Kidney epithelial cell (primary cell): ENCODE measurements at regions not wholly inside any gene's neighbourhood (a gene's known extent, or its start where the extent isn't known, plus 50 kb on each side); places are given as distances from the start of the nearest gene placed in this dataset.
"Not testable (repeated sequence)": the region's sequence is repeated elsewhere in the genome, so short reads cannot be mapped to it uniquely, and the experiment has no call there.

ENCODE experiments used
- DNase-seq: peaks from one replicate; pipeline ENCODE4 v3.0.0-alpha.2; 2010; ENCODE audit warnings: low read depth
- H3K27me3 ChIP-seq: 2 replicates; pipeline ENCODE4 v1.6.0; 2011; ENCODE audit warnings: low read length; ENCODE audit not compliant: control insufficient read depth, insufficient read depth
- H3K36me3 ChIP-seq: 2 replicates; pipeline ENCODE4 v1.5.1; 2011; ENCODE audit warnings: low read length; ENCODE audit not compliant: control insufficient read depth, insufficient read depth
- H3K4me3 ChIP-seq: 2 replicates; pipeline ENCODE4 v1.5.1; 2011; ENCODE audit warnings: low read depth, mild to moderate bottlenecking, control low read depth, low read length
- TF ChIP-seq, protein P1 (sequence below): IDR thresholded peaks from 2 replicates; pipeline ENCODE4 v1.5.1; 2011; ENCODE audit warnings: mild to moderate bottlenecking, moderate library complexity, low read length, control low read depth, inconsistent platforms; ENCODE audit not compliant: insufficient read depth, poor library complexity, severe bottlenecking

- no peak for DNase-seq
- no peaks in the 10 kb centered on the region for H3K27me3 ChIP-seq
- no peaks in the 10 kb centered on the region for H3K36me3 ChIP-seq
- no peak overlapping the region for H3K4me3 ChIP-seq
- TF ChIP-seq, protein P1, sequence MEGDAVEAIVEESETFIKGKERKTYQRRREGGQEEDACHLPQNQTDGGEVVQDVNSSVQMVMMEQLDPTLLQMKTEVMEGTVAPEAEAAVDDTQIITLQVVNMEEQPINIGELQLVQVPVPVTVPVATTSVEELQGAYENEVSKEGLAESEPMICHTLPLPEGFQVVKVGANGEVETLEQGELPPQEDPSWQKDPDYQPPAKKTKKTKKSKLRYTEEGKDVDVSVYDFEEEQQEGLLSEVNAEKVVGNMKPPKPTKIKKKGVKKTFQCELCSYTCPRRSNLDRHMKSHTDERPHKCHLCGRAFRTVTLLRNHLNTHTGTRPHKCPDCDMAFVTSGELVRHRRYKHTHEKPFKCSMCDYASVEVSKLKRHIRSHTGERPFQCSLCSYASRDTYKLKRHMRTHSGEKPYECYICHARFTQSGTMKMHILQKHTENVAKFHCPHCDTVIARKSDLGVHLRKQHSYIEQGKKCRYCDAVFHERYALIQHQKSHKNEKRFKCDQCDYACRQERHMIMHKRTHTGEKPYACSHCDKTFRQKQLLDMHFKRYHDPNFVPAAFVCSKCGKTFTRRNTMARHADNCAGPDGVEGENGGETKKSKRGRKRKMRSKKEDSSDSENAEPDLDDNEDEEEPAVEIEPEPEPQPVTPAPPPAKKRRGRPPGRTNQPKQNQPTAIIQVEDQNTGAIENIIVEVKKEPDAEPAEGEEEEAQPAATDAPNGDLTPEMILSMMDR: no peak
These were observed 764.1 kb upstream of the NXPH2 start for GRCh38 chr2:139544186-139544851.

DNA sequence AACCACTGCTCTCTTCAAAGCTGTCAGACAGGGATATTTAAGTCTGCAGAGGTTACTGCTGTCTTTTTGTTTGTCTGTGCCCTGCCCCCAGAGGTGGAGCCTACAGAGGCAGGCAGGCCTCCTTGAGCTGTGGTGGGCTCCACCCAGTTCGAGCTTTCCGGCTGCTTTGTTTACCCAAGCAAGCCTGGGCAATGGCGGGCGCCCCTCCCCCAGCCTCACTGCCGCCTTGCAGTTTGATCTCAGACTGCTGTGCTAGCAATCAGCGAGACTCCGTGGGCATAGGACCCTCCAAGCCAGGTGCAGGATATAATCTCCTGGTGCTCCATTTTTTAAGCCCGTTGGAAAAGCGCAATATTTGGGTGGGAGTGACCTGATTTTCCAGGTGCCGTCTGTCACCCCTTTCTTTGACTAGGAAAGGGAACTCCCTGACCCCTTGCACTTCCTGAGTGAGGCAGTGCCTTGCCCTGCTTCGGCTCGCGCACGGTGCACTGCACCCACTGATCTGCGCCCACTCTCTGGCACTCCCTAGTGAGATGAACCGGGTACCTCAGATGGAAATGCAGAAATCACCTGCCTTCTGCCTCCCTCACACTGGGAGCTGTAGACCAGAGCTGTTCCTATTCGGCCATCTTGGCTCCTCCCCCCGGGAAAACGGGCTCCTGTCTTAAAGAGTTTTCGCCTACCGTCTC lies 758.3 kb upstream of the NXPH2 start:
- H3K4me3 ChIP-seq, H3K36me3 ChIP-seq, H3K27me3 ChIP-seq, DNase-seq: not testable (repeated sequence)

GRCh38 chr2:139529080-139529479 lies 748.9 kb upstream of the NXPH2 start:
- TF ChIP-seq, protein P1: no peak
- H3K36me3 ChIP-seq: no peaks in the 10 kb centered on the region
- DNase-seq: peak; percentile 7
- no peak overlapping the region for H3K4me3 ChIP-seq
- no peaks in the 10 kb centered on the region for H3K27me3 ChIP-seq

GRCh38 chr2:139526781-139527180 lies 746.6 kb upstream of the NXPH2 start:
- Histone ChIP-seq H3K4me3 (no peak overlapping the region), H3K36me3 (no peaks in the 10 kb centered on the region), H3K27me3 (no peaks in the 10 kb centered on the region)
- TF ChIP-seq, protein P1: no peak
- no peak for DNase-seq

- H3K27me3 ChIP-seq: no peaks in the 10 kb centered on the region
These were observed 738.1 kb upstream of the NXPH2 start for GRCh38 chr2:139518321-139518720.

GRCh38 chr2:139514951-139515350 lies 734.8 kb upstream of the NXPH2 start:
- Histone ChIP-seq H3K4me3 (no peak overlapping the region), H3K36me3 (no peaks in the 10 kb centered on the region), H3K27me3 (no peaks in the 10 kb centered on the region)
- TF ChIP-seq, protein P1: no peak
- DNase-seq: no peak

More at GRCh38 chr2:139518321-139518720, 738.1 kb upstream of the NXPH2 start:
- H3K36me3 ChIP-seq: no peaks in the 10 kb centered on the region
- no peak for DNase-seq
- H3K4me3 ChIP-seq: no peak overlapping the region
- TF ChIP-seq, protein P1: no peak
